ENCODE measurements at regions not wholly inside any gene's neighbourhood (a gene's known extent, or its start where the extent isn't known, plus 50 kb on each side); places are given as distances from the start of the nearest gene placed in this dataset.

DNA sequence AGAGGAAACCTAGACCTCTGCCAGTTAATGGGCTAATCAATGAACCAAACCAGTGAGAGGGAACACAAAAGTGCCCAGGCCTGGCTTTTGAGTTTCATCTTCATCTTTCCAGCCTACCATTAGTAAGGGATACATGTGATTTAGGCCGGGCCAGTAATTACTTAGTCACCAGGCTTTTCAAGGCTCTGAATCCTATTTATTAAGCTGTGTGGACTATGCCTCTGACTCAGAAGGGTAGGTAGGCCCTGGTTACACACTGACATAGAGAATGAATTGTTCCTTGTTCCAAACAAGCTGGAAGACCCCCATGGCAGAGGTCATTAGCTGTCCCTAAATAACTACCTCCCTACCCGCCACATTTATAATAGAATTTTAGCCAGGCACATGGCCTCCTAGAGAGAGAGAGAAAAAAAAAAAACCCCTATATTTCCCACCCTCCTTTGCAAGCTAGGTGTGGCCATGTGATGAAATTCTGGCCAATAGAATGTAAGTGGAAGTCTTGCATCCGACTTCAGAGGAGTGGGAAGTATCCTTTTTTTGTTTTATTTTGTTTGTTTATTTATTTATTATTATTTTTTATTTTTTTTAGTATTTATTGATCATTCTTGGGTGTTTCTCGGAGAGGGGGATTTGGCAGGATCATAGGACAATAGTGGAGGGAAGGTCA lies 112.3 kb upstream of the BCOR start:
- no peaks in the 10 kb centered on the region for H3K9me3 ChIP-seq (ENCODE audit: low read depth)
- TF ChIP-seq CTCF (IDR thresholded peaks at IDR 0.05; ENCODE audit: low read depth, low read length): no peak
- no peak for DNase-seq (ENCODE audit: low read depth in 1 of 2, low spot score in 1 of 2)
- no peaks in the 10 kb centered on the region for H3K27me3 ChIP-seq
- no peak overlapping the region for H3K27ac ChIP-seq
- no peak overlapping the region for H3K4me3 ChIP-seq
- no peaks in the 10 kb centered on the region for H3K4me1 ChIP-seq (ENCODE audit: low read depth)
- H3K36me3 ChIP-seq: no peaks in the 10 kb centered on the region

- DNase-seq (ENCODE audit: low read depth in 1 of 2, low spot score in 1 of 2): no peak
- no peaks in the 10 kb centered on the region for H3K36me3 ChIP-seq
- H3K27me3 ChIP-seq: no peaks in the 10 kb centered on the region
- H3K4me3 ChIP-seq: no peak overlapping the region
- no peaks in the 10 kb centered on the region for H3K4me1 ChIP-seq (ENCODE audit: low read depth)
- no peak overlapping the region for H3K27ac ChIP-seq
- no peak for TF ChIP-seq CTCF (IDR thresholded peaks at IDR 0.05; ENCODE audit: low read depth, low read length)
- H3K9me3 ChIP-seq (ENCODE audit: low read depth): no peaks in the 10 kb centered on the region
Measured at GRCh38 chrX:40207626-40208025, 109.9 kb upstream of the BCOR start.

DNA sequence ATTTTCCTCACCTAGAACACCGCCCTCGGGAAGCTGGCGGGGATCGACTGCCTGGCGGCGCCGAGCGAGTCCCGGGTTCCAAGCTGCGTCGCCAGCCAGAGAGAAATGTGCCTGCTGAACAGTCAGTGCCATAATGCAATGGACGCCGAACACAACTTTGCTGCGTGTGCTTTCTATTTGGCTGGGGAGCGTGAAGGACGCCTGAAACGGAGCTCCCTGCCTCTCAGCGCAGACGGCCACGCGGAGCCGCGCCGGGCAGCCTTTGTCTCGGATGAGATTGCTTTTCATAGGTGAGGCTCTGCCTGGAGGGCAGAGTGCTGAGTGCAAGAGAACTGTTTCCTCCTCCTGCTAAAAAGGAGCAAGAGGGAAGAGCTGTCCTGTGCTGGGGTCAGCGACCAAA lies 107.7 kb upstream of the BCOR start:
- no peaks in the 10 kb centered on the region for H3K4me1 ChIP-seq (ENCODE audit: low read depth)
- H3K4me3 ChIP-seq: no peak overlapping the region
- TF ChIP-seq CTCF (IDR thresholded peaks at IDR 0.05; ENCODE audit: low read depth, low read length): no peak
- H3K27ac ChIP-seq: no peak overlapping the region
- no peaks in the 10 kb centered on the region for H3K36me3 ChIP-seq
- DNase-seq (ENCODE audit: low read depth in 1 of 2, low spot score in 1 of 2): no peak
- no peaks in the 10 kb centered on the region for H3K27me3 ChIP-seq
- H3K9me3 ChIP-seq (ENCODE audit: low read depth): no peaks in the 10 kb centered on the region

GRCh38 chrX:40202456-40202855 lies 104.7 kb upstream of the BCOR start:
- Histone ChIP-seq H3K9me3 (ENCODE audit: low read depth) (no peaks in the 10 kb centered on the region), H3K4me1 (ENCODE audit: low read depth) (no peaks in the 10 kb centered on the region), H3K36me3 (no peaks in the 10 kb centered on the region), H3K4me3 (no peak overlapping the region), H3K27ac (no peak overlapping the region), H3K27me3 (no peaks in the 10 kb centered on the region)
- TF ChIP-seq CTCF (IDR thresholded peaks at IDR 0.05; ENCODE audit: low read depth, low read length): no peak
- no peak for DNase-seq (ENCODE audit: low read depth in 1 of 2, low spot score in 1 of 2)

GRCh38 chrX:40201329-40201885 lies 103.6 kb upstream of the BCOR start:
- Histone ChIP-seq H3K4me3 (no peak overlapping the region), H3K36me3 (no peaks in the 10 kb centered on the region), H3K9me3 (ENCODE audit: low read depth) (no peaks in the 10 kb centered on the region), H3K27ac (no peak overlapping the region), H3K4me1 (ENCODE audit: low read depth) (no peaks in the 10 kb centered on the region), H3K27me3 (no peaks in the 10 kb centered on the region)
- DNase-seq (ENCODE audit: low read depth in 1 of 2, low spot score in 1 of 2): no peak
- TF ChIP-seq CTCF (IDR thresholded peaks at IDR 0.05; ENCODE audit: low read depth, low read length): no peak

Data from cardiac muscle cell (in vitro differentiated cells and primary cell).